SK-N-SH (cell line): ENCODE measurements at regions not wholly inside any gene's neighbourhood (a gene's known extent, or its start where the extent isn't known, plus 50 kb on each side); places are given as distances from the start of the nearest gene placed in this dataset.

Experiments used
- CTCF ChIA-PET: fragments of 300-600, 350-600 bp; formaldehyde crosslinking; extraction: SDS; loops from one replicate; lab custom pipeline; 2021; lab: Yijun Ruan, JAX
- POLR2A ChIA-PET: fragments of 350-600 bp; sonication (Branson Sonifier 250); formaldehyde crosslinking; extraction: SDS; loops from one replicate; lab custom pipeline; 2020; ENCODE audit warnings: antibody characterized with exemption, inconsistent platforms; lab: Yijun Ruan, JAX
- DNase-seq: peaks from one replicate; pipeline ENCODE4 v3.0.0; 2012
- H2AFZ ChIP-seq: fragments of 200-600 bp; sonication (generic); 2 replicates; pipeline ENCODE4 v1.8.1; 2016; ENCODE audit warnings: antibody characterized with exemption, mild to moderate bottlenecking, low read depth
- H3F3A ChIP-seq: fragments of 200-600 bp; sonication (generic); replicated peaks from 2 replicates; pipeline ENCODE3; 2016; ENCODE audit warnings: antibody characterized with exemption, mild to moderate bottlenecking; ENCODE audit not compliant: insufficient read depth
- H3K27ac ChIP-seq, 2 experiments: fragments of 200-500 bp in 1 of 2; fragments of 200-600 bp in 1 of 2; sonication (Bioruptor generic) in 1 of 2; sonication (generic), shearing (Covaris generic) in 1 of 2; 2 replicates each; pipeline versions ENCODE4 v1.5.1 to v1.6.1; 2014 to 2016; ENCODE audit warnings: low read depth in 2 of 2, inconsistent platforms in 1 of 2, low read length in 1 of 2, mild to moderate bottlenecking in 1 of 2, mixed read lengths in 1 of 2
- H3K27me3 ChIP-seq: fragments of 200-600 bp; sonication (generic), shearing (Covaris generic); 2 replicates; pipeline ENCODE4 v1.6.1; 2016; ENCODE audit warnings: mixed run types; ENCODE audit not compliant: insufficient read depth
- H3K36me3 ChIP-seq, 2 experiments: fragments of 200-500 bp in 1 of 2; fragments of 200-600 bp in 1 of 2; sonication (Bioruptor generic) in 1 of 2; sonication (generic) in 1 of 2; replicated peaks in 1 of 2; 2 replicates each; pipeline versions ENCODE3 to v1.5.1; 2014 to 2016; ENCODE audit warnings: low read length in 1 of 2, mild to moderate bottlenecking in 1 of 2; ENCODE audit not compliant: insufficient read depth in 2 of 2, control insufficient read depth in 1 of 2
- H3K4me1 ChIP-seq, 2 experiments: fragments of 200-500 bp in 1 of 2; fragments of 200-600 bp in 1 of 2; sonication (Bioruptor generic) in 1 of 2; sonication (generic), shearing (Covaris generic) in 1 of 2; 2 replicates each; pipeline versions ENCODE4 v1.5.1 to v1.6.1; 2014 to 2016; ENCODE audit warnings: low read depth in 1 of 2, low read length in 1 of 2, mixed run types in 1 of 2; ENCODE audit not compliant: insufficient read depth in 2 of 2, control insufficient read depth in 1 of 2
- H3K4me2 ChIP-seq: fragments of 200-600 bp; sonication (generic), shearing (Covaris generic); 2 replicates; pipeline ENCODE4 v1.6.1; 2017; ENCODE audit warnings: mixed run types
- H3K4me3 ChIP-seq, 2 experiments: fragments of 200-500 bp in 1 of 2; fragments of 200-600 bp in 1 of 2; sonication (Bioruptor generic) in 1 of 2; sonication (generic), shearing (Covaris generic) in 1 of 2; 2 replicates each; pipeline versions ENCODE4 v1.5.1 to v1.8.1; 2014 to 2016; ENCODE audit warnings: low read depth in 2 of 2, inconsistent platforms in 1 of 2, low read length in 1 of 2, mild to moderate bottlenecking in 1 of 2, mixed read lengths in 1 of 2, moderate library complexity in 1 of 2
- H3K79me2 ChIP-seq: fragments of 200-600 bp; sonication (generic); 2 replicates; pipeline ENCODE4 v1.8.1; 2017; ENCODE audit warnings: mild to moderate bottlenecking; ENCODE audit not compliant: insufficient read depth
- H3K9ac ChIP-seq: fragments of 200-600 bp; sonication (generic); 2 replicates; pipeline ENCODE4 v1.6.1; 2017; ENCODE audit warnings: mixed run types
- H3K9me2 ChIP-seq: fragments of 200-600 bp; sonication (generic); 2 replicates; pipeline ENCODE4 v1.6.1; 2017; ENCODE audit warnings: mixed run types
- H3K9me3 ChIP-seq: fragments of 200-600 bp; sonication (generic); 2 replicates; pipeline ENCODE4 v1.6.1; 2017; ENCODE audit warnings: mixed run types, mild to moderate bottlenecking, moderate library complexity
- H4K20me1 ChIP-seq: fragments of 200-600 bp; sonication (generic); 2 replicates; pipeline ENCODE4 v1.6.1; 2017; ENCODE audit warnings: mild to moderate bottlenecking, mixed run types; ENCODE audit not compliant: insufficient read depth
- ELF1 ChIP-seq: IDR thresholded peaks from 2 replicates; pipeline ENCODE4 v1.4.0; 2012
- EP300 ChIP-seq, 2 experiments: IDR thresholded peaks; 2 replicates each; pipeline versions ENCODE4 v1.4.0 to v1.6.1; 2012; ENCODE audit warnings: borderline replicate concordance in 1 of 2, low read depth in 1 of 2, low read length in 1 of 2
- FOSL2 ChIP-seq: IDR thresholded peaks from 2 replicates; pipeline ENCODE4 v1.4.0; 2012; ENCODE audit warnings: low read depth, mild to moderate bottlenecking, moderate library complexity, borderline replicate concordance
- FOXJ3 ChIP-seq: sonication (generic); formaldehyde crosslinking; IDR thresholded peaks from 2 replicates; pipeline ENCODE4 v1.5.1; 2020; ENCODE audit warnings: mild to moderate bottlenecking, missing genetic modification reagents
- GABPA ChIP-seq: IDR thresholded peaks from 2 replicates; pipeline ENCODE4 v1.4.0; 2012; ENCODE audit warnings: low read depth, mild to moderate bottlenecking
- JUND ChIP-seq: IDR thresholded peaks from 2 replicates; pipeline ENCODE4 v1.4.0; 2012
- MAX ChIP-seq: IDR thresholded peaks from 2 replicates; pipeline ENCODE4 v1.4.0; 2012; ENCODE audit warnings: low read depth
- NFIC ChIP-seq: IDR thresholded peaks from 2 replicates; pipeline ENCODE4 v1.4.0; 2012; ENCODE audit warnings: borderline replicate concordance
- PBX3 ChIP-seq: IDR thresholded peaks from 2 replicates; pipeline ENCODE4; 2012
- RFX5 ChIP-seq: IDR thresholded peaks from 2 replicates; pipeline ENCODE4 v1.6.1; 2012; ENCODE audit warnings: mild to moderate bottlenecking, improper control_type of control experiment, low read length
- SIN3A ChIP-seq: IDR thresholded peaks from 2 replicates; pipeline ENCODE4 v1.6.1; 2012; ENCODE audit warnings: low read depth, mild to moderate bottlenecking, low read length, moderate library complexity, borderline replicate concordance
- TCF12 ChIP-seq: IDR thresholded peaks from 2 replicates; pipeline ENCODE4 v1.4.0; 2012
- USF2 ChIP-seq: fragments of 150-350 bp; IDR thresholded peaks from 2 replicates; pipeline ENCODE4 v1.6.1; 2017; ENCODE audit warnings: antibody characterized with exemption, low read length, low read depth, borderline replicate concordance
- ZBTB33 ChIP-seq: IDR thresholded peaks from 2 replicates; pipeline ENCODE4 v1.4.0; 2012; ENCODE audit warnings: low read depth, borderline replicate concordance
- WGBS: methylation state at CpG from one replicate; pipeline ENCODE4 v1.1.6; 2017; ENCODE audit warnings: low lambda C conversion rate; 5-methylcytosine and 5-hydroxymethylcytosine counted together

GRCh38 chr4:106717091-106717490 lies 319.0 kb downstream of the DKK2 start:
- TF ChIP-seq ELF1 = no peak
- TF ChIP-seq RFX5 = no peak
- no peak for TF ChIP-seq ZBTB33
- no peak for TF ChIP-seq NFIC
- no peak for TF ChIP-seq JUND
- TF ChIP-seq MAX = no peak
- no peak for TF ChIP-seq FOXJ3 (CRISPR knock-in tag)
- TF ChIP-seq SIN3A = no peak
- TF ChIP-seq GABPA = no peak
- no peak overlapping the region for H3K4me3 ChIP-seq
- no peaks in the 10 kb centered on the region for H3K79me2 ChIP-seq
- H3K4me1 ChIP-seq = no peaks in the 10 kb centered on the region; a peak in 2 of 4 replicates
- POLR2A ChIA-PET = no interaction called here
- H3K36me3 ChIP-seq = no peaks in the 10 kb centered on the region
- H3K27me3 ChIP-seq = no peaks in the 10 kb centered on the region
- H3K9me2 ChIP-seq = no peaks in the 10 kb centered on the region
- peak overlapping the region in 1 of 2 experiments; percentile 76; a peak in 1 of 4 replicates for H3K27ac ChIP-seq
- H3K4me2 ChIP-seq = no peak overlapping the region
- no peak overlapping the region for H2AFZ ChIP-seq
- H3K9me3 ChIP-seq = no peaks in the 10 kb centered on the region
- CTCF ChIA-PET = no interaction called here
- no peak overlapping the region for H3K9ac ChIP-seq
- H3F3A ChIP-seq = no peaks in the 10 kb centered on the region
- no peak for DNase-seq
- no peaks in the 10 kb centered on the region for H4K20me1 ChIP-seq
- 75% methylated on average over 4 of the region's 4 CpGs for WGBS

GRCh38 chr4:106715825-106716224 lies 320.3 kb downstream of the DKK2 start:
- TF ChIP-seq TCF12 (peak; percentile 52), USF2 (no peak), PBX3 (peak; percentile 39; the same call in 1 of the 2 replicates), FOSL2 (no peak), EP300 (IDR thresholded peaks at IDR 0.05; ENCODE audit: borderline replicate concordance in 1 of 2, low read depth in 1 of 2, low read length in 1 of 2) (peak in 1 of 2 experiments; percentile 23; a peak in 1 of 4 replicates)
- TF ChIP-seq, all 33 proteins: peak for 3
- Histone ChIP-seq H3K36me3 (no peaks in the 10 kb centered on the region), H3K4me1 (no peaks in the 10 kb centered on the region; a peak in 2 of 4 replicates), H3K27ac (peak overlapping the region in 1 of 2 experiments; percentile 76; a peak in 1 of 4 replicates), H3K9me2 (no peaks in the 10 kb centered on the region), H4K20me1 (no peaks in the 10 kb centered on the region), H3K9ac (no peak overlapping the region), H3K27me3 (no peaks in the 10 kb centered on the region), H3K79me2 (no peaks in the 10 kb centered on the region), H3F3A (no peaks in the 10 kb centered on the region), H3K4me2 (no peak overlapping the region), H3K9me3 (no peaks in the 10 kb centered on the region), H2AFZ (no peak overlapping the region), H3K4me3 (no peak overlapping the region)
- CTCF ChIA-PET = interaction anchor here (0.7 kb wide), 1 partner anchor 200 kb away, joined by 3 read pairs; no protein-coding TSS in a partner anchor
- POLR2A ChIA-PET = no interaction called here
- no peak for DNase-seq
